A673 (cell line): ENCODE measurements at regions not wholly inside any gene's neighbourhood (a gene's known extent, or its start where the extent isn't known, plus 50 kb on each side); places are given as distances from the start of the nearest gene placed in this dataset.

ENCODE experiments used
- EZH2 ChIP-seq: fragments of 200-600 bp; sonication (generic); IDR thresholded peaks from 2 replicates; pipeline ENCODE4 v1.6.1; 2017; ENCODE audit warnings: borderline replicate concordance, low read depth, mild to moderate bottlenecking, mixed read lengths, antibody characterized with exemption, low read length; ENCODE audit not compliant: poor library complexity, severe bottlenecking
- TF ChIP-seq, protein P1 (sequence below): fragments of 300-800, 200-600 bp; sonication (generic); conservative IDR thresholded peaks from 2 replicates; pipeline ENCODE4 v1.5.1; 2017; ENCODE audit warnings: low read depth, mild to moderate bottlenecking, antibody characterized with exemption, low read length, moderate library complexity, mixed read lengths

DNA sequence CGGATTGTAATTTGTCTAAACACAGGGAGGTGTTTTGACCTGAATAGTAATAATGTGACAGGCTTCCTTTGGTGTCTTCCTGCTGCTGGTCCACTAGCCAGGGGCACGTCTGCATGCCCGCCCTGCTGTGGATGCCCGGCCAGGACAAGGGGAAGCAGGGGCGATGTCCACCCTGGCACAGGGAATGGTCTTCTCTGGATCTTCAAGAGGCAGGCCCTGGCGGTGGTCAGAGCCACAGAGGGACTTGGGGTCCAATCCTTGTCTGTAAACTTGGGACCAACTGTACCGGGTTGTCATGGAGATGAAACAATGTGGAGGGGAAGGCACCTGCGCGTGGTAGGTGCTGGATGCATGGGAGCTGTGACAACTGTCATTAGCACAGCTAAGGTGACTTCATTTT, 134.1 kb downstream of the RPLP1 start:
- TF ChIP-seq, protein P1, sequence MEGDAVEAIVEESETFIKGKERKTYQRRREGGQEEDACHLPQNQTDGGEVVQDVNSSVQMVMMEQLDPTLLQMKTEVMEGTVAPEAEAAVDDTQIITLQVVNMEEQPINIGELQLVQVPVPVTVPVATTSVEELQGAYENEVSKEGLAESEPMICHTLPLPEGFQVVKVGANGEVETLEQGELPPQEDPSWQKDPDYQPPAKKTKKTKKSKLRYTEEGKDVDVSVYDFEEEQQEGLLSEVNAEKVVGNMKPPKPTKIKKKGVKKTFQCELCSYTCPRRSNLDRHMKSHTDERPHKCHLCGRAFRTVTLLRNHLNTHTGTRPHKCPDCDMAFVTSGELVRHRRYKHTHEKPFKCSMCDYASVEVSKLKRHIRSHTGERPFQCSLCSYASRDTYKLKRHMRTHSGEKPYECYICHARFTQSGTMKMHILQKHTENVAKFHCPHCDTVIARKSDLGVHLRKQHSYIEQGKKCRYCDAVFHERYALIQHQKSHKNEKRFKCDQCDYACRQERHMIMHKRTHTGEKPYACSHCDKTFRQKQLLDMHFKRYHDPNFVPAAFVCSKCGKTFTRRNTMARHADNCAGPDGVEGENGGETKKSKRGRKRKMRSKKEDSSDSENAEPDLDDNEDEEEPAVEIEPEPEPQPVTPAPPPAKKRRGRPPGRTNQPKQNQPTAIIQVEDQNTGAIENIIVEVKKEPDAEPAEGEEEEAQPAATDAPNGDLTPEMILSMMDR = no peak
- no peak for TF ChIP-seq EZH2
